HG03097 (cell line): ENCODE measurements at regions not wholly inside any gene's neighbourhood (a gene's known extent, or its start where the extent isn't known, plus 50 kb on each side); places are given as distances from the start of the nearest gene placed in this dataset.

Source experiments
- ATAC-seq: cut with Tn5 transposase; IDR thresholded peaks from one replicate; pipeline ENCODE4 v1.9.1; 2021; ENCODE audit not compliant: unreplicated experiment, low FRiP score

DNA sequence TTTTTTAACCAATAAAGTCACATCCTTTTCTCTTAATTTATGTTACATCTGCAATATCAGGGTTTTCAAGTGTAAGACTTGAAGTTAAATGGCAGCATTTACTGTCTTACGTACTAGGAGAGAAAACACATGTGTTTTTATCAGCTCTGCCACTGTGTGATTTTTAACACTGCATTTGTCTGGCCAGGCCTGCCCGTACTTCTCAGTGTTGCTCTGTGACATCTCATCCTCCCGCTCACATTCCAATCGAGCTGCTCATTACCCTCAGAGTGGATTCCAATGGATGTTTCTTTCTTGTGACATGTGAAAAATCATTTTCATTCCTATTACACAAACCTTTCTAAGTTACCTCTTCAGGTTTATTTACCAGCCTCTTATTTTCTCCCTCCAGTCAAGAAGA is 420.3 kb downstream of the FAT4 start:
- no peak for ATAC-seq

DNA sequence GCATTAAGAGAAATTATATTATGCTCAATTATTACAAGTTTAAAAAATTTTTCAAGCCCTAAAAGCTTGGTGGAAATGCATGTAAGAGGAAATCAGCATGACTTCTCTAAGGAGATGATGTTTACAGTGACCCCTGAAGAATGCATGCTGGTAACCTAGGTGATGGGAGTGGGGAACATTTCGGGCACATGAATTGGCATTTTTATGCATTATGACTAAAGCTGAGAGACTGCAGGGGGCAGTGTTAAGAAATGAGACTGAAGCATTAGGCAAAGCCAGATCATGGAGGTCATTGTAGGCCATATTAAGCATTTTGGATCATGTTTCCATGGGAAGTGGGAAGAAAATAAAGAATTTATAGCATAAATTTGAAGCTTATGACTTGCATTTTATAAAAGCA is 421.3 kb downstream of the FAT4 start:
- ATAC-seq, result no peak

DNA sequence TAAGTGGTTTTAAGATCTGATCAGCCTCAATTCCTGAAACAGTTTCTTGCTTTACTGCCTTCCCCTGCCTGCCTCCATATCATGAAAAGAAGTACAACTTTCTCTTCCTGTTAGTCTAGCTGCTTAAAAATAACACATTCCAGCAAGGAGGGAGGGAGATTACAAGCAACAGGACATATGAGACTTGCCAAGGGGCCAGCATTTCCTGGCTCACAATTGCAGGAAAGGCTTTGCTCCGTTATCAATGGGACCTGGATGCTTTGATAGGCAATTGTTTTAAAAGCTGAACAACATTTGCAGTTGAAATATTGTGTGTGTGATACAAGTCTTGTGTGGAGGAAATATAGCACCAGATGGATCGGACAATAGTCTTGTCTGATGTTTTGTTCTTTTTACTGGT is 425.0 kb downstream of the FAT4 start:
- ATAC-seq, result no peak

DNA sequence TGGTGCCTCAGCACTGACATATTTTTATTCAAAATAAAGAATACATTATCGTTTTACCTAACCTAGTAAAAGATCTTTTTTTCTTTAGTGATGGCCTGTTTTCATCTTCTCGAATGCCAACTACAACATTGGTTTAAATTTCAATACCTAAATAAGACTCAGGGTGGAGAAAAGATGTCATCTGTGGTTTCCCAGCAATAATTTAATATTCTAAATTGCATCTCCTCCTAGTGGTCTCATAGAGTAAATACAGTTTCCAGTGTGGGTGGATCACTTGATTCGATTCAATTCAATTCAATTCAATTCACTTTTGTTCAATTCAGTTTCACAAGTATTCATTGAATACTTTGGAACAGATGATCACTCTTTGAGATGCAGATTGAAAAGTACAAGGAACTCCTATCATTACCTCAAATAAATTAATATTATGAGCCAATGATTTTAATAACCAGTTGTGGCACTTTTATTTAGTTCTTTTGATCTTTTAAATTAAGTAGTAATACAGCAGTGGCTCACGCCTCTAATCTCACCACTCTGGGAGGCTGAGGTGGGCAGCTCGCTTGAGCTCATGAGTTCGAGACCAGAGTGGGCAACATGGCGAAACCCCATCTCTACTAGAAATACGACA is 427.2 kb downstream of the FAT4 start:
- ATAC-seq, result no peak

DNA sequence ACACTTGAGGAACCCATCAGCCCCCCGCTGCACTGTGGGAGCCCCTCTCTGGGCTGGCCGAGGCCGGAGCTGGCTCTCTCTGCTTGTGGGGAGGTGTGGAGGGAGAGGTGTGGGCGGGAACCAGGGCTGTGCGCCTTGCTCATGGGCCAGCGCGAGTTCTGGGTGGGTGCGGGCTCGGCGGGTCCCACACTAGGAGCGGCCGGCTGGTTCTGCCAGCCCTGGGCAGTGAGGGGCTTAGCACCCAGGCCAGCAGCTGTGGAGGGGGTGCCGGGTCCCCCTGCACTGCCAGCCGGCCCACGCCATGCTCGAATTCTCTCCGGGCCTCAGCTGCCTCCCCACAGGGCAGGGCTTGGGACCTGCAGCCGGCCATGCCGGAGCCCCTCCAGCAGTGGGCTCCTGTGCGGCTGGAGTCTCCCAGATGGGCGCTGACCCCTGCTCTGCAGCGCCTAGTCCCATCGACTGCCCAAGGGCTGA is 430.2 kb downstream of the FAT4 start:
- no peak for ATAC-seq

DNA sequence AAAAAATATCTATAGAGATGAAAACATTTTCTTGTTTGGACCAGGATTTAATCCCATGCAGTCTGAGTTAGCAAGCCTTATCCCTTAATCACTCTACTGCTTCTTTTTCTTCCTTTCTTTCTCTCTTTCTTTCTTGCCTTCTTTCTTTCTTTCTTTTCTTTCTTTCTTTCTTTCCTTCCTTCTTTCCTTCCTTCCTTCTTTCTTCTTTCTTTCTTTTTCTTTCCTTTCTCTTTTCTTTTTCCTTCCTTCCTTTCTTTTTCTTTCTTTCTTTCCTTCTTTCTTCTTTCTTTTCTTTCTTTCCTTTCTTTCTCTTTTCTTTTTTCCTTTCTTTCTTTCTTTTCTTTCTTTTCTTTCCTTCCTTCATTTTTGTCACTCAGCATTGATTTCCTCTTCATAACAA is 434.6 kb downstream of the FAT4 start:
- ATAC-seq, result no peak

DNA sequence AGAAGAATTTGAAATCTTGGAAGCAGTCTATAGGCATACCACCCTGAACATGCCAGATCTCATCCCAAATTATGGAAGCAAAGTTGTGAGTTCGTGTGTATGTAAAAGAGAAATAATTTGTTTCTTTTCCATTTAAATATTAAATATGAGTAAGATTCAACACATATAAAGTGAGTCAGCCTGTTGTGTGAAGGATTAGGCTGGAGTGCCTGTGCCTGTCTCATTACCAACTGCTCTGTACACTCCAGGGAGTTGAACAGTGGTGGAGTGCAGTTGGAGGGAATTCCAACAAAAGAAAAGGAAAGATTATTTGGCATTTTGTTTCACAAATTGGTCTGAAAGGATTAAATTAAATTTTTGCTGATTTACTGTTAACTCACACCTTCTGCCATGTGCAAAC is 435.6 kb downstream of the FAT4 start:
- ATAC-seq, result no peak

DNA sequence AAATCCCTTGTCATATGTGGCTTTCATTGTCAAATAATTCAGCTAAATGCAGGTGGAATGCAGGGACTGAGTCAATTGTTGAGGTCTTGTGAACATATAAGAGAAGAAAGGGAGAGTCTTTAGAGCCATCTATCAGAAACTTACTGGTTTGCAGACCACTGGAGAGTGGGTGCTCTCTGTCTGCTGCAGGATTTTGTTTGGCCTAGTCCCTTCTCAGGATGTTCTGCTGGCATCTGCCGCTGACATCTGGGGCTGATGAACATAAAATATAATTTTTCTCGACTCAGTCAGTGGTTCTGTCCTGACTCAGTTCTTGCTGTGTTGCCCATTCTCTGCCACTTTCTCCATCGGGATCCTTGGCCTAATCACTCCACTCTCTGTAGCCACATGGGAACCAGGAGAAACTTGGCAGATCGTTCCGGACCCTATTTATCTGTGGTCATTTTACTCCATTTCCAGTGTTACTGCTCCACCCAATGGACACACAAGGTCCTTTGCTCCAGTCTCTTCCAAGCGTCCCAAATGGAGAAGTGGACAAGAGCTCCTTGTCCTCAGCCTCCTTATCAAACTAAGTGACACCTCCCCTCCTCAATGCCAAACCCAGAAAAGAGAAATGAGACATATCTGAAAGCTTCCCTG is 436.2 kb downstream of the FAT4 start:
- ATAC-seq, result no peak

DNA sequence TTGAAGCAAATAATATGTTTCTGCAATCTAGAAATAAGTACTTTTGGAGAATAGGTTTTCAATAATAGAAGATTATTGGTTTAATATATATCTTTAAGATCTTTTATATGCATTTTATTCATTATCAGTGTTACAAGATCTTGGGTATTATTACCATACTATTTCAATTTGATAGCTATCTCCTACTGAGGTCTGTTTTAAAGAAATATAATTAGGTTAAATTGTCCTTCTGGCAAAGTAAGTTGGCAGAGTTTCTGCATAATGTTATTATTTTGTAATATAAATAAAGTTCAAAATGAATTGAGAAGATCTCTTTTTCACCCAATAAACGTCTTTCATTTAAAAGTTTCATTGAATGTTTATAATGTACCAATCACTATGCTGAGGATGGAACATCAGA is 443.7 kb downstream of the FAT4 start:
- no peak for ATAC-seq

DNA sequence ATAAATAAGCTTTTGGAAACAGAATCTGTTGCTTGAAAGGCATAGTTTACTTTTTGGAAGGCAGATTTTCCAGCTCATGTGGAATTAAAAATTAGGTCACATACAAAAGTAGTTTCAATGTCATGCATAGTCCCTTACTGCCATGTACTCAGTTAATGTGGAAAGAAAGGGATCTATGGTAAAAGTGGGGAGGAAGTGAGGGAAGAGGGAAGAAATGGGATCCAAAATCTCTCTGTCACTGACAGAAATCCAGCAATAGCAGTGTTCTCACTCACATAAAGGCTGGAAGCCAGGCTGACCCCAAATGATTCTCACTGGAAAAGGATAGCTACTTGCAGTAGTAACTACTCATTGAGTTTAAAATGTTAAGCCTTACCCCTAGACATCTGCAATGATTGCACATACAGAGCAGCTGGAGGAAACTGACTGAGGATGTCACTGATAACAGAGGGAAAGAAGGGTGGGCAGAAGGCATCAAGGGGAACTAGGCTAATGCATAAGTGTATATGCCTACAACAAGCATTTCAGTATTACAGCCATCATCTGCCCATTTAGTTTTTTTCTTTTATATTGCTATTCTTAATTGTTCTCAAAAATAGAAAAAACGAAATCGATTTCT is 445.6 kb downstream of the FAT4 start:
- ATAC-seq, result no peak

DNA sequence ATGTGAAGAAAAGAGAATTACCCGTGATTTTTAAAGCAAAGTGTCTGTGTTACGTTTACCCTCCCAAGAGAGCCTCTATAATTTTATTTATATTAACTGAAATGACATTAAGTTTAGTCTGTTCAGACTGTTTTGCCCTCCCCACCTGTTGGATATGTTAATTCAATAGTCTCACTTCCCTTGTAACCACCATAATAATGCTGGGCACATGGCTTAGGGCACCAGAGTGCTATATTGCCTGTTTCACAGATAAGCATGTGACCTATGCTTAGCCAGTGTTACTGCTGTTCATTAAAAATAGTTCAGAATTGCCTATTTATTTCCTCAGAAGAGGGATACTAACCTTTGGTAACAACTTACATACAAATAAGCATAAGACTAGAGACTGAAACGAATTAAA is 446.2 kb downstream of the FAT4 start:
- ATAC-seq, result no peak

DNA sequence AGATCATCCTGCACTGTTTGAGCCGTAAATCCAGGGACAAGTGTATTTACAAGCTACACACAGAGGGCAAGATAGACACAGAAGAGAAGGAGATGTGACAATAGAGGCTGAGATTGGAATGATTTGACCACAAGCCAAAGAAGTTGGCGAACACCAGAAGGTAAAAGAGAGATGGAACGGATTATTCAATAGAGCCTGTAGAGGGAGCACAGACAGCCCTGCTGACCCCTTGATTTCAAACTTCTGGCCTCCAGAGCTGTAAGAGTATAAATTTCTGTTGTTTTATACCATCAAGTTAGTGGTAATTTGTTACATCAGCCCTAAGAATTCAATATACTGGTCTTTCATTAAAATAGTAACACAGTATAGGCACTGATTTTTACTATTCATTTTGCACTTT is 447.8 kb downstream of the FAT4 start:
- no peak for ATAC-seq

DNA sequence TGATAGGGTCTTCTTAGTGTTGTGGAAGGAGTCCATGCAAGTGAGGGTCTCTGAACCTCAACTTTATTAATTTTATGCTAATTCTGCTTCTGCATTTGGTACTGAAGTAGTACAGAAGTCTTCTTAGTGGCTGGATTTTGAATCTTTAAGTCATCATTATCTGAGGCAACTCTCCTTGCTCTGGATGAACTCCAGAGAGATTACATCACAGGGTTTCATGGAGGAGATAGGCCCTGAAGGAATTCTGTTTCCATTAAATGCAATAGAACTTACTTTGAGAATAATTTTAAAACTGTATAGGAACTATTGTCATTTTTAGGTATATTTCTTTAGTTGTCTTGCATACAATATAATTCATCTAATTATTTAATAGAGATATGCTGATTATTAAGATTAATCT is 451.2 kb downstream of the FAT4 start:
- ATAC-seq, result no peak

DNA sequence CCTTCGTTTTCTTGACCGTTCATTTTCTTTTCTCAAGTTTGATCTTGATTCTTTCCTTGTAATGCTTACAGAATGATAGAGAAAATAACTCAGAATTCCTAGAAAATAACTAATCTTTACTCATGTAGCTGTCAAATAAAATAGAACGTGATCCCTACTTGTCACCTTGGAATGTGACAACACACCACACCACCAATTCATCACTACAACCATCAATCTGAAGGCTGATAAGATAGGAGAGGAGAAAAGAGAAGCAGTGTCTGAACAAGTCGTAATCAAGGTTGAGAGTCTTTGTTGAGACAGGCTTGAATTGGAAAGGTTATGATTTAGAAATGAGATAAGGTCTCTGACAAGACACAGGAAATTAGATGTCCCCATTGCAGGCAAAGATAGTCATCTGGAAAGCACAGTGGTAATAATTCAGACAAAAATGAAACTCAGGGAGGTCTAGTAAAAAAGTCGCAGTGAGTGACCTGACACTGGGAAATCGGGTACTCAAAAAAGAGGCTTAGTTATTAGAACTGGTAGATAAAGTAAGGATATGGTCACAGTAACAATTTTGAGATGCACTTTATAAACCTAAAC is 456.2 kb downstream of the FAT4 start:
- peak; percentile 44 for ATAC-seq

DNA sequence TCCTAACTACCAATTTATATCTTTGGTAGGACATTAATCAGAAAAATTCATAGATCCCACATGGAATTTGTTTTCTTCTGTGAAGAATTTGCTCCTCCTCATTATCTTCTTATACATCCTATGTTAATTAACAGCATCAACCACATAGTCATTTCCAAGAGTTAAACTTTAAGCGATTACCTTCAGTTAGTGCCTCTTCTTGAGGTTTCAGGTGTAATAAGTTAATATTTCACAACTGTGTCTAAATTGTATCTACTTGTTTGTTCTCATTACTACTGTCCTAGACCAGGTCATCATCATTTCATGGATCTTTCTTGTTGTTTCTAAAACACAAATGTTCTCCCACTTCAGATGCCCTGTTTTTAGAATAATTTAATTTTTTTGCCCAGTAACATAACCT is 457.9 kb downstream of the FAT4 start:
- peak; percentile 90 for ATAC-seq

DNA sequence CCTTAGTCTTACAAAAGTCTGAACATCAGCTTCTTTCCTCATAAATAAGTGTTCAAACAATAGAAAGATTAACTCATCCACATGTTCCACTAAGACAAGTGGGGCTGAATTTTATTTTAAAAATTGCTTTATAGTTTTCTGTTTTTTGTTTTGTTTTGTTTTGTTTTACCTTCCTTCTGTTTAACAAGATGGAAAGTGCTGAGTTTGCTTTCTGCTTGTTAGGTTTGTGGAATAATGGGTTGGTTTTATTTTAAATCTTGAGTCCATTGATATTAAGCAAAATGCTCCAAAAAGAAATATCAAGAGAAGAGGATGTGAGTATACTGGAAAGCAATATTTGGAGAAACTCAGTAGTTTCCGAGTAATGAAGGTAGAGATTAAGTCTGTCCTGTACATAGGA is 458.7 kb downstream of the FAT4 start:
- ATAC-seq, result no peak

DNA sequence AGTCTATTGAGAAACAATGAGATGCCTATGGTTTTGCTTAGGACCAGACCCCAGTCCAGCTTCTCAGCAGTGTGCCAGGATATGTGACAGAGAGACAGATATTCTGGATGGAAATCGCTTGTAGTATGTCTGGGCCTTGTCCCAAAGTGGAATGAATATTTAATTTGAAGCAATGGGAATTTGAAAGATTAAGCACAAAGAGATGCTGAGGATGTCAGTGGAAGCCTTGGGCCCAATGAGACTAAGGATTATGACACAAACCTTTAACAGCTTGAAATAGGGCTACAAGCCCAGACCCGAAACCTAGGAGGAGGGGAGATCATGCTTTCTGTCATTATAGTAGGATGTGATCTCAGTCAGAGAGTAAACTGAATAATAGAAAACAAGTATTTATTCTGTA is 459.2 kb downstream of the FAT4 start:
- no peak for ATAC-seq

DNA sequence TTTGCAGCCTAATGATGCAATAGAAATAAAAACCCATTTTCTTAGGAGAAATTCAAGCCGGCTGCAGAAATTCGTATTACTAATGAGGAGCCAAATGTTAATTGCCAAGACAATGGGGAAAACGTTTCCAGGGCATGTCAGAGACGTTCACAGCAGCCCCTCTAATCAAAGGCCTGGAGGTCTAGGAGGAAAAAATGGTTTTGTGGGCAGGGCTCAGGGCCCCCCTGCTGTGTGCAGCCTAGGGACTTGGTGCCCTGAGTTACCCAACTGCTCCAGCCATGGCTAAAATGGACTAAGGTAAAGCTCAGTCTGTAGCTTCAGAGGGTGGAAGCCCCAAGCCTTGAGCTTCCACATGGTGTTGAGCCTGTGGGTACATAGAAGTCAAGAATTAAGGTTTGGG is 461.4 kb downstream of the FAT4 start:
- no peak for ATAC-seq

DNA sequence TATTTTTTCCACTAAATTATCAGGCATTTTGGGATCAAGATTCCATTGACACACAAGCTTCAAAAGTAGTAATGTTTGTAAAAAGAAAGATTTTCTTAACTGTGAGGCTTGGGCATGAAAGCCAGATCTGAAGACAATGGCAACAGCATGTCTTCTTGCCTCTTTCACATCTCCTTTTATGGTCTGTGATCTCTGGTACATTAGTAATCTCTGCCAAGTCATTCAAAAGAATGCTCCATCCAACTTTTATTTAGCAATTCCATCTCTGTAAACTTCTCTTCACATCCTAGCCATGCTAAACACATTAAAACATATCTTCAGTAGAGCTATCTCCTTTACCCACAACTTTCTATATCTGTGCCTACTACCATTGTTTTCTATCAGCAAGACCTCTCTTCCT is 465.4 kb downstream of the FAT4 start:
- no peak for ATAC-seq

DNA sequence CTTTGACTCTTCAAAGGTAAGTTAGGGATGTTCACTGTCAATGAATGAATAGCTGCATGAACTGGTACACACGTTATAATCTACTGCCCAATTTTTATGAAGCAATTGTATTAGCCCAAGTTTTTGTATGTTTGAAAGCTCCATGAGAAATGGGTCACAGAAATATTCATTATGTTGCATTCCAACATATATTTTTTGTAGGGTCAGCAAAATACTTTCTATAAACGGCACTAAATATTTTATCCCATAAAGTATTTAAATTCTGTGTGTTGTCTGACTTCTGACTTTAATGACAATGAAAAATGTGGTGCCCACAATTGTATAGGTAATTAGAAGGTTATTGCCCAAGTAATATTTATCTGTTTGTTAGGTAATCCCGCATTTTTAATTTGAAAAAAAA is 466.0 kb downstream of the FAT4 start:
- no peak for ATAC-seq

DNA sequence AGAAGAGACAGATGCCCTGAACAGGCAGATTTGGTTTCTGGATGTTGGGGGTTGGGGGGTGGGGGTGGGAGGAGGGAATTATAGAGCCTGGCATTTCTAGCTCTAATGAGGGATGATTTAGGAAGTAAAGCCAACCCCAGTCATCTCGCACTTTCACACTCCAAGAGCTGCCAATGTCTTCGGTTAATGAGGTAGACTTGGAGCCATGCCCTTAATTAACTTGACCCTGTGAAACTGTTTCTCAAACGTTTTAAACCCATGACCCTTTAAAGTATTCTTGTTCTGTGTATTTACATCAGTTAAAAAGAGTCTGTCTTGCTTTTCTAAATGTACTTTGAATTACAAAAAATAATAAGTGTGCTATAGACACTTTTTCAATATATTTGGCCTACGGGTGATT is 466.9 kb downstream of the FAT4 start:
- no peak for ATAC-seq

DNA sequence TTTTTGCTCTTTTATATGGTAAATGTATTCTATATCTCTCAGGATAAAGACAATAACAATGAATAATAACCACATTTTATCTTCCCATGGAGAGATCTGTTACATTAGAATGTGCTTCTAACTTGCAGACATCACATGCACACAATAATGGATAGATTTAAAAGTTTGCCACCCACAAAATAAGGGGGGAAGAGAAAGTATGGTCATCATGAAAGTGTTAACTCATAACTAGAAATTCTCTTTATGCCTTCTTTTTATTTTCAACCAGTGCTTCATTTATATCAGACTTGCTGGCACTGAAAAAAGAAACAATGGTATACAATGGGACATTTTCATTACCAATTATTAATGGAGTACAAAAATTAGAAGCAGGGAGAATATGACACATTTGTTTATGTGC is 470.0 kb downstream of the FAT4 start:
- ATAC-seq, result no peak
